ENCODE measurements at regions not wholly inside any gene's neighbourhood (a gene's known extent, or its start where the extent isn't known, plus 50 kb on each side); places are given as distances from the start of the nearest gene placed in this dataset.

- Histone ChIP-seq H3K36me3 (ENCODE audit: insufficient read depth, low read length) (no peaks in the 10 kb centered on the region), H3K9me2 (replicated peaks; ENCODE audit: low read depth, low read length) (no peaks in the 10 kb centered on the region), H3F3A (ENCODE audit: low read depth) (no peaks in the 10 kb centered on the region), H4K20me1 (ENCODE audit: insufficient read depth, low read length, poor library complexity, severe bottlenecking) (no peaks in the 10 kb centered on the region), H3K4me2 (ENCODE audit: low read depth, low read length, poor library complexity, severe bottlenecking) (no peak overlapping the region), H3K79me2 (ENCODE audit: insufficient read depth, low read length) (no peaks in the 10 kb centered on the region), H3K4me3 (ENCODE audit: low read length, poor library complexity, severe bottlenecking) (no peak overlapping the region), H2AFZ (ENCODE audit: low read length) (no peak overlapping the region), H3K9ac (ENCODE audit: low read depth, low read length, poor library complexity, severe bottlenecking) (no peak overlapping the region), H3K4me1 (ENCODE audit: insufficient read depth, low read length, poor library complexity, severe bottlenecking) (no peaks in the 10 kb centered on the region), H3K27me3 (ENCODE audit: insufficient read depth, low read length, poor library complexity, severe bottlenecking) (no peaks in the 10 kb centered on the region), H3K9me3 (ENCODE audit: insufficient read depth, low read depth, low read length) (no peaks in the 10 kb centered on the region)
- TF ChIP-seq CTCF (conservative IDR thresholded peaks at IDR 0.05; ENCODE audit: low read length), result no peak
- no peak for TF ChIP-seq EZH2phosphoT487 (IDR thresholded peaks at IDR 0.05; ENCODE audit: borderline replicate concordance)
Measured at GRCh38 chr9:86586144-86586494, 231.9 kb upstream of the TUT7 start.

- no peaks in the 10 kb centered on the region for H3K9me2 ChIP-seq (replicated peaks; ENCODE audit: low read depth, low read length)
- no peaks in the 10 kb centered on the region for H3K27me3 ChIP-seq (ENCODE audit: insufficient read depth, low read length, poor library complexity, severe bottlenecking)
- H3K4me3 ChIP-seq (ENCODE audit: low read length, poor library complexity, severe bottlenecking), result peak overlapping the region; percentile 6
- TF ChIP-seq CTCF (conservative IDR thresholded peaks at IDR 0.05; ENCODE audit: low read length), result no peak
- no peak for TF ChIP-seq EZH2phosphoT487 (IDR thresholded peaks at IDR 0.05; ENCODE audit: borderline replicate concordance)
- no peak overlapping the region for H3K4me2 ChIP-seq (ENCODE audit: low read depth, low read length, poor library complexity, severe bottlenecking)
- H2AFZ ChIP-seq (ENCODE audit: low read length), result no peak overlapping the region
- H3K36me3 ChIP-seq (ENCODE audit: insufficient read depth, low read length), result no peaks in the 10 kb centered on the region
- H3K9ac ChIP-seq (ENCODE audit: low read depth, low read length, poor library complexity, severe bottlenecking), result no peak overlapping the region
- no peaks in the 10 kb centered on the region for H3K9me3 ChIP-seq (ENCODE audit: insufficient read depth, low read depth, low read length)
- no peaks in the 10 kb centered on the region for H4K20me1 ChIP-seq (ENCODE audit: insufficient read depth, low read length, poor library complexity, severe bottlenecking)
- H3K4me1 ChIP-seq (ENCODE audit: insufficient read depth, low read length, poor library complexity, severe bottlenecking), result no peaks in the 10 kb centered on the region
- H3F3A ChIP-seq (ENCODE audit: low read depth), result no peaks in the 10 kb centered on the region
- H3K79me2 ChIP-seq (ENCODE audit: insufficient read depth, low read length), result no peaks in the 10 kb centered on the region
Measured at GRCh38 chr9:86585422-86586143, 231.4 kb upstream of the TUT7 start.

- H3K36me3 ChIP-seq (ENCODE audit: insufficient read depth, low read length), result no peaks in the 10 kb centered on the region
- TF ChIP-seq CTCF (conservative IDR thresholded peaks at IDR 0.05; ENCODE audit: low read length), result no peak
- TF ChIP-seq EZH2phosphoT487 (IDR thresholded peaks at IDR 0.05; ENCODE audit: borderline replicate concordance), result no peak
- H3K79me2 ChIP-seq (ENCODE audit: insufficient read depth, low read length), result no peaks in the 10 kb centered on the region
- H3K4me2 ChIP-seq (ENCODE audit: low read depth, low read length, poor library complexity, severe bottlenecking), result no peak overlapping the region
- no peaks in the 10 kb centered on the region for H3K9me2 ChIP-seq (replicated peaks; ENCODE audit: low read depth, low read length)
- H3K9ac ChIP-seq (ENCODE audit: low read depth, low read length, poor library complexity, severe bottlenecking), result no peak overlapping the region
- no peaks in the 10 kb centered on the region for H3K4me1 ChIP-seq (ENCODE audit: insufficient read depth, low read length, poor library complexity, severe bottlenecking)
- no peaks in the 10 kb centered on the region for H3F3A ChIP-seq (ENCODE audit: low read depth)
- H4K20me1 ChIP-seq (ENCODE audit: insufficient read depth, low read length, poor library complexity, severe bottlenecking), result no peaks in the 10 kb centered on the region
- no peak overlapping the region for H3K4me3 ChIP-seq (ENCODE audit: low read length, poor library complexity, severe bottlenecking)
- H3K27me3 ChIP-seq (ENCODE audit: insufficient read depth, low read length, poor library complexity, severe bottlenecking), result no peaks in the 10 kb centered on the region
- H3K9me3 ChIP-seq (ENCODE audit: insufficient read depth, low read depth, low read length), result no peaks in the 10 kb centered on the region
- H2AFZ ChIP-seq (ENCODE audit: low read length), result no peak overlapping the region
Measured at GRCh38 chr9:86580688-86581087, 226.5 kb upstream of the TUT7 start.

Measured in Loucy (cell line).